ENCODE measurements at regions not wholly inside any gene's neighbourhood (a gene's known extent, or its start where the extent isn't known, plus 50 kb on each side); places are given as distances from the start of the nearest gene placed in this dataset.

- DNase-seq (ENCODE audit: low spot score) = no peak
Measured at GRCh38 chr3:154552338-154552737, 122.3 kb upstream of the GPR149 start.

- DNase-seq (ENCODE audit: low spot score) = no peak
Measured at GRCh38 chr3:154549391-154549790, 119.4 kb upstream of the GPR149 start.

GRCh38 chr3:154548341-154548740, 118.4 kb upstream of the GPR149 start:
- no peak for DNase-seq (ENCODE audit: low spot score)

DNA sequence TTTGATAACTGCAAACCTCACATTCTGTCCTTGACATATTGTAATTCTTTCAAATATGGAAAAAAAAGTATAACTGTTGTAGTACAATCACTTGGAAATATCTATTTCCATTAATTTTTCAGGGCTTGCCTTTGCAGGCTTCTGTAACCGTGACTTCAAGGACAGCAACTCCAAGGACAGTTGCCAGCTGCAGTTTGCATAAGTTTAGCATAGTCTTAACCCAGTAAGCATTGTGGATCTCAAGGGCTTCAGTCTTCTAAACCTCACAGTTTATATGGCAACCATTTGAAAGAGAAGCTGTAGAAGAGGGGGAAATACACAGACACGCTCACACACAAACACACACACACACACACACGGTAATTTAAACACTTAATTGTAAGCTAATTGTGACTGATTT, 112.8 kb upstream of the GPR149 start:
- no peak for DNase-seq (ENCODE audit: low spot score)

DNA sequence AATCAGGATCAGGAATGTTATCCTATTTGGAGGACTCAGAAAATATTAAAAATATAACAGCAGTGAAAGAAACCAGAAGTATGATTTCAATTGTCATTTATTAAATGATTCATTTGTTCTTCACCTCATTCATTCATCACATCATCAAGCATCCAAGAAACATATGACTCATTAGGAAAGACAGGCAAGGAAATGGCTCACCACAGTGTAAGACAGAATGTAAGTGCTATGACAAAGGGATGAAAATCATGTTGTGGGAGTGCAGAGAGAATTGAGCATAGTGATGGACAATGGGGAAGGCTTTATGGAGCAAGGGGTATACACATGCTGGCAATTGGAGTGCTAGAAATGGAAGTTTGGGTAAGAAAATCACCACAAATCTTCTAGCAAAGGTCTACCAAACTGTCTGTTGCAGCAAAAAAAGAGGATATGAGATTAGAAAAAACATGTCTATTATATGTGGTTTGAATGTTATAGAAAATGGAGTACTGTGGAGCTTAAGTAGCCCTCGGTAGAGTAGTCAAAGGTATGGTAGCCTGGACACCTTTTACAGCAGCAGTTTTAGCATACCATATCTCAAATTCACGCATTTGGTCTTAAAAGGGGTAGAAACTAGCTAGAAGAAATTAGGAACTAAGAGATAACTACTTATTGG, 111.1 kb upstream of the GPR149 start:
- no peak for DNase-seq (ENCODE audit: low spot score)

DNA sequence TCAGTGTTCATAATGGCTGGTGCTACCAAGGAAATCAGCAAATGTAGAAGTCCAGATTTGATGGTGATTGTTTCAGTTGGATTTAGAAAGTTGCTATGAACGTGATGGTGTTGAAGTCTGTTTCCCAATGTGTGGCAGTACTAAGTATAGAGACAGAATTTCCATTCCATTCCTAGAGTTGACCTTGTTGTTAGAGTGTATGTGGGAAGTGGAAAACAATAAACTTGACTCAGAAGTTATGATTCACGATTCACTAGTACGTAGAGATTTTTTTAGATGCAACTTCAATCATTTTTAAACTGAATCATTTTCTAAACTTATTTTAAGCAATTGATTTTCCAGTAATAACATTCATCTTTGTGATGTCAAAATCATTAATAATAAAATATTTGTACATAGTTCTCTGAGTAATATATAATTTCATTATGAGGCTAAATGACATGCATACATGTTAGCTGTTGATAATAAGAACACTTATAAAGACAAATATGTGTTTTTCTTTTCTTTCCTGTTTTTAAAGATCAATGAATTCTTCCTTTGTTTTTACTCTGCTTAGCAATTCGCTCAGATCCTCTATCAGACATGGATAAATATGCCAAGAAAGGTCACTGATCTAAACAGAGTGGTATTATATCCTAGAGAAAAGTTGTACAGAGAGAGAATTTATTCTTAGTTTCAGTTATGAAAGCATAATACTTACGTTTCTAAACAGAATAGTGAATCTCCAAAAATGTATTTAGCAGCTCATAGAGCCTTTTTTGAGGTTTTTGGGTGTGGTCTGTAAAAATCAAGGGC, 108.8 kb upstream of the GPR149 start:
- DNase-seq (ENCODE audit: low spot score) = no peak

DNA sequence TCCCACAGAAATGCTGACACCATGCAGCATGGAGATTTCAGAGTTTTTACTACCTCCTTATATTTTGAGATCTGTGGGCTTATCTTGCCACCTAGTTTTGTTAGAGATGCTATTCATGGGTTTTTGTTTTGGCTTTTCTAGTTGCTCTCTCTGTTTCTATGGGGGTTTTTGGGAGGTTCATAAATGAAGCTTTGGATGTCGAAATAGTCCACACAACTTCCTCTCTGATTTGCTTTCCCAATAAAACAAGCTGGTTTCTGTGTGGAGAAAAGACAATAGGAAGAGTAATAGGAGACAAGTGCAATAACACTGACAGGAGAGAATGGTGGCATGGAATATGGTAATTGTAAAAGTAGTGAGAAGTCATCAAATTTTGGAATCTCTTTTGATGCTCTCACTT, 106.8 kb upstream of the GPR149 start:
- no peak for DNase-seq (ENCODE audit: low spot score)

- no peak for DNase-seq (ENCODE audit: low spot score)
Measured at GRCh38 chr3:154522036-154522602, 92.1 kb upstream of the GPR149 start.

- no peak for DNase-seq (ENCODE audit: low spot score)
Measured at GRCh38 chr3:154517404-154517803, 87.4 kb upstream of the GPR149 start.

- DNase-seq (ENCODE audit: low spot score) = no peak
Measured at GRCh38 chr3:154515921-154516320, 85.9 kb upstream of the GPR149 start.

- no peak for DNase-seq (ENCODE audit: low spot score)
Measured at GRCh38 chr3:154510780-154511179, 80.8 kb upstream of the GPR149 start.

GRCh38 chr3:154507727-154508126, 77.7 kb upstream of the GPR149 start:
- DNase-seq (ENCODE audit: low spot score) = no peak

DNA sequence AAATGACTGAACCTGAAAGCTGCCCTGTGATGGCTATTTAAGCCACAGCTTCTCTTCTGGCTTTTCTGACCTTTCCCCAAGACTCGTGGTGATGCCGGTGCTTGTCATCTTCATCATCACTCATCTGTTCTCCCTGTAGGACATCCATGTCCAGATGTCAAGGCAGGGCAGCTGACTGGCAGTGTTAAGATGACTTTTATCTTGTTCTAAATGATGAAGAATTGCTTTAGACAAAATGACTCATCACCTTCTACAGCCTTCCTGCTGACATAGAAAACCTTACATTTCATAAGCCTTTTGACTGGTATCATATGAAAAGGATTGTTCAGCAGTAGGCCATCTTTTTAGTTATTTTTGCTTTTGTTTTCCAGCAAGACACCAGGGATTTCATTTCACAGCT, 67.0 kb upstream of the GPR149 start:
- no peak for DNase-seq (ENCODE audit: low spot score)

GRCh38 chr3:154496540-154496939, 66.5 kb upstream of the GPR149 start:
- DNase-seq (ENCODE audit: low spot score) = no peak

- no peak for DNase-seq (ENCODE audit: low spot score)
Measured at GRCh38 chr3:154486949-154487348, 57.0 kb upstream of the GPR149 start.

DNA sequence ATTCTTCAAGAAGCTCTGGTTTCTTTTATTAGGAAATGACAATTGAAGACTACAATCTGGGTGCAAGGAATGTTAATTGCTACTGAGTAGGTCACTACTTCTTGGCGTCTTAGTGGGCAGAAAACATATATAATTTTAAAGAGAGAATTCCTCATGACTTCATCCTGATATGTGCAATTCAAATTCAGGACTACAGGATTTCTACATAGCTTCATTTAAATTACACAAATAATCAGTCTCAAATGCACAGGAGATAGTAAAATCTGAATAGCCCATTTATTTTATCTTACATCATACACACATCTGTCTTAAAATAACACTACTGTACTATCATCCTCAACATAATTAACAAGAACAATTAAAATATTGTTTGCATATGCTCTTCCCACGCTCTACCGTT, 52.5 kb upstream of the GPR149 start:
- DNase-seq (ENCODE audit: low spot score) = no peak

DNA sequence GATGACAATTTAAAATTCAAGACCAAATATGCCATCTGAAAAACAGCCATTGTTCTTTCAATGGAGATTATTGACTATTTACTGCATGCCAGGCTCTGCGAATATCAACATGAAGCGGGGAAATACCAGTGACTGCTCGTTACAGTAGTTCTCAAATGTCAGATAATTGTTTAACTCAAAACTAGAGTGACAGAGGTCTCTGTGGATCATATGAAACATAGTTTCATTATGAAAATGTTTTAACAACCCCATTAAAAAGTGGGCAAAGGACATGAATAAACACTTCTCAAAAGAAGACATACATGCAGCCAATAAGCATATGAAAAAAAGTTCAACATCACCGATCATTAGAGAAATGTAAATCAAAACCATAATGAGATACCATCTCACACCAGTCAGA, 50.0 kb upstream of the GPR149 start:
- DNase-seq (ENCODE audit: low spot score) = no peak
